Lower leg skin (tissue), 4 donors: ENCODE measurements at regions not wholly inside any gene's neighbourhood (a gene's known extent, or its start where the extent isn't known, plus 50 kb on each side); places are given as distances from the start of the nearest gene placed in this dataset.

Experiments used
- DNase-seq, 2 donors: peaks; one replicate each; pipeline ENCODE4 v3.0.0-alpha.2; 2019; ENCODE audit warnings: low spot score in 2 of 2
- H3K4me3 ChIP-seq: fragments of 200-600 bp; sonication (generic); 2 replicates; pipeline ENCODE4 v1.5.1; 2017; ENCODE audit warnings: mild to moderate bottlenecking, low read depth; ENCODE audit not compliant: poor library complexity, severe bottlenecking
- POLR2A ChIP-seq, 2 donors: fragments of 450-650 bp; IDR thresholded peaks; one replicate each; pipeline ENCODE4 v1.6.1; 2016 to 2017; ENCODE audit warnings: antibody characterized with exemption in 2 of 2, mild to moderate bottlenecking in 1 of 2, moderate library complexity in 1 of 2
- WGBS, 2 donors: methylation state at CpG; one replicate each; pipeline ENCODE4 v1.1.5; 2018; 5-methylcytosine and 5-hydroxymethylcytosine counted together
- intact Hi-C: fragments of 100-400 bp; cut with DNase I; formaldehyde crosslinking; loops from one replicate; pipeline ENCODE4 v1.15.0; 2023; ENCODE audit warnings: low total_unique reads
- TF ChIP-seq, protein P1 (sequence below), 3 donors: fragments of 450-650 bp; IDR thresholded peaks; one replicate each; pipeline ENCODE4 v1.5.1; 2016; ENCODE audit warnings: antibody characterized with exemption in 3 of 3, mild to moderate bottlenecking in 3 of 3, moderate library complexity in 2 of 3

DNA sequence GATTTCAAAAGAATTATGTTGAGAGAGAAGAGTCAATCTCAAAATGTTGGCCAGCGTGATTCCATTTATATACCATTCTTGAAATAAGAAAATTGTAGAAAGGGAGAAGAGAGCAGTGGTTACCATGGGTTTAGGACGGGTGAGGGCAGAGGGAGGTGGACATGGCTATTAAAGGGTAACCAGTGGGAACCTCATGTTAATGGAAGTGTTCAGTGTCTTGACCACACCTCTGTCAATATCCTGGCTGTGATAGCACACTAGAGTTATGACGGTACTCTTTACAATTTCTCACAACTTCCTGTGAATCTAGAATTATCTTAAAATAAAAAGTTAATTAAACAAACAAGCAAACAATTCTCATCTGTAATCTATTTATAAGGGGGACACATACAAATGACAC lies 821.2 kb downstream of the VRK1 start:
- no peak overlapping the region for H3K4me3 ChIP-seq
- intact Hi-C loops, result no loop called here
- 87 to 92% methylated on average over 3 of the region's 3 CpGs for WGBS, 2 donors
- DNase-seq, result no peak
- TF ChIP-seq, protein P1, sequence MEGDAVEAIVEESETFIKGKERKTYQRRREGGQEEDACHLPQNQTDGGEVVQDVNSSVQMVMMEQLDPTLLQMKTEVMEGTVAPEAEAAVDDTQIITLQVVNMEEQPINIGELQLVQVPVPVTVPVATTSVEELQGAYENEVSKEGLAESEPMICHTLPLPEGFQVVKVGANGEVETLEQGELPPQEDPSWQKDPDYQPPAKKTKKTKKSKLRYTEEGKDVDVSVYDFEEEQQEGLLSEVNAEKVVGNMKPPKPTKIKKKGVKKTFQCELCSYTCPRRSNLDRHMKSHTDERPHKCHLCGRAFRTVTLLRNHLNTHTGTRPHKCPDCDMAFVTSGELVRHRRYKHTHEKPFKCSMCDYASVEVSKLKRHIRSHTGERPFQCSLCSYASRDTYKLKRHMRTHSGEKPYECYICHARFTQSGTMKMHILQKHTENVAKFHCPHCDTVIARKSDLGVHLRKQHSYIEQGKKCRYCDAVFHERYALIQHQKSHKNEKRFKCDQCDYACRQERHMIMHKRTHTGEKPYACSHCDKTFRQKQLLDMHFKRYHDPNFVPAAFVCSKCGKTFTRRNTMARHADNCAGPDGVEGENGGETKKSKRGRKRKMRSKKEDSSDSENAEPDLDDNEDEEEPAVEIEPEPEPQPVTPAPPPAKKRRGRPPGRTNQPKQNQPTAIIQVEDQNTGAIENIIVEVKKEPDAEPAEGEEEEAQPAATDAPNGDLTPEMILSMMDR (IDR thresholded peaks at IDR 0.05), result no peak
- TF ChIP-seq POLR2A (IDR thresholded peaks at IDR 0.05), result no peak

DNA sequence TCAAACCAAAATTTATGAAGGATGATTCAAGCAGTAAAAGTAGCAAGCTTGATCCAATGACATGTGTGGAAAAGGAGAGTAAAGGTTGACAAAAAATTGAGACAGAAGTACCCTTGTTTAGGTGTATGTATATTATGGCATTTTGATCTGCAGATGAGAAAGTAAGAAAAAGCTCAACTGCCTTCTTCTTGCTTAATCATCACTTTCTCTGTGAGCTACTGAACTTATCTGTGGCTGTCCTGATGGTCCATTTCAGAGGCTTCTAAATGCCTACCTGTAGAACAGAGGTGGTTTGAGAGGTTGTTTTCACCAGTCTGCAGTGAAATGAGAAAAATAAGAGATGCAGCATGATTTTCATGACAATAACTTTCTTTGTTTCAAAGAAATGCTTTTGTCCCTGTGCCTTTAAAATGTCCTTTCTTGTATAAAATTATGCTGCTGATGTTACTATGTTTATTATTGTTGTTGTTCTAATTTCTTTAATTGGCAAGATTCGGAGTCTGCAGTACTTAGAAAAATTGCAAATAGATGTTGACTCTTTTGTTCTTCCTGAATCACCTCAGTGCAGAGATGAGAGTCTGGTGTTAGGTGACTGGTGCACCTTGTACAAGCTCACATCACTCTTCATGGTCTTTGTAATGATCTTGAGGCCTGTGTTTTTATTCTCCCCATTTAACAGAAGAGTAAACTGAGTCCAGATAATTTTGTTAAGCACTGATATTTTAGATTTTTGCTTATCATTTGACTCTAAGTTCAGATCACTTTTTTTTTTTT lies 821.9 kb downstream of the VRK1 start:
- no peak overlapping the region for H3K4me3 ChIP-seq
- intact Hi-C loops, result no loop called here
- no peak for DNase-seq
- 71 to 78% methylated on average over 1 of the region's 1 CpG for WGBS, 2 donors
- TF ChIP-seq, protein P1 (IDR thresholded peaks at IDR 0.05), result no peak
- TF ChIP-seq POLR2A (IDR thresholded peaks at IDR 0.05), result no peak

DNA sequence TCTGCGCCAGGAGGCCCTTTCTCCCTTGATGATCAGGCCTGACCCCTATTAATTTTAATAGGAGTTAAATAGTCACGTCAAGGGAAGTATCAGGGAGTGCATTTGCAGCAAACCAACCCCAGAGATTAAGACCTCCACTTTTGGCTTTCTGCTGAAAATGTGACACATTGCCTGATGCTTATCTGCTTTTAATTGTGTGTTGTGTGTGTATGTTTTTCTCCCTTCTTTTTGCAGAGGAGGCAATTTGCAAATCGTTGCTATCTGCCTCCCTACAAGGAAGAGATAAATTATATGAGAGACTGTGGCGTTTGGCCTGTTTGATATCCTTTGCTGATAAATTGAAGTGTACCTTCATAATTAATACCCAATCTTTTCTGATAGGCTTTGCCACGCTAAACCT lies 822.9 kb downstream of the VRK1 start:
- DNase-seq, result no peak
- TF ChIP-seq POLR2A (IDR thresholded peaks at IDR 0.05), result no peak
- TF ChIP-seq, protein P1 (IDR thresholded peaks at IDR 0.05), result no peak
- intact Hi-C loops, result no loop called here
- H3K4me3 ChIP-seq, result no peak overlapping the region
- 50 to 53% methylated on average over 5 of the region's 5 CpGs for WGBS, 2 donors

DNA sequence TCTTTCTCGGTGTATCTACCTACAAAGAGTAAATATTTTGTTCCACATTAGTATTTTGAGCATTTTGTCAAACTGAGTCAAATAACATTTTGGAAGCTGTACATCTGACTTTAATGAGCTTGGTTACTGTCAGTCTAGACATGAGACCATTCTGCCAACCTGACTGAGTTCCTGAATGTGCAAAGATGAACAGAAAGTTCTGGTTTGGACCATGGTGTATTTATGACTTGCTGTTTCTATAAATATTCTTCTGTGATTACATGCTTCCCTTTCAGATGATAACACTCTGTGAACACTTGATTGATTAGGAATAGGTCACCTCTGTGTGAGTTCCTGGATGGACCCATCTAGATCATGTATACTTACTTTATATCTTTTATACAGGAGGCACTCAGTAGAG lies 827.8 kb downstream of the VRK1 start:
- no peak overlapping the region for H3K4me3 ChIP-seq
- TF ChIP-seq, protein P1 (IDR thresholded peaks at IDR 0.05), result no peak
- TF ChIP-seq POLR2A (IDR thresholded peaks at IDR 0.05), result no peak
- intact Hi-C loops, result no loop called here
- DNase-seq, result no peak
- WGBS, 2 donors, result 94 to 100% methylated on average over 1 of the region's 1 CpG

DNA sequence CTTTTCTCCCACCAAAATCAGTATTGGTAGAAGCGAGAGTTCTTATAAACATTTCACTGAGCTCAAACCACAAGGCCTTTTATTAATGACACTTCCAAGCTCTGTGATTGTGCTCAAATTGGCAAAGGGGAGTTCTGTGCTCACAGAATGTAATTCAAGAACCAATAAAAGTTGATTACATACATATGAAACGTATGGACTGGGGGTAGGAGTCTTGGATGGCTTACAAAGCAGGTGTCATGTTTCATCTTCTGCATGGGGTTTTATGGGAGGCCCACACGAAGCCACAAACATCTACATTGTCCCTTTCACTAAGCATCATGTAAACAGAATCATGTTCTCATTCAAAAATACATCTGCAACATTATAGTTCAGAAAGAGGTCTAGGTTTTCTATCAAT lies 828.3 kb downstream of the VRK1 start:
- intact Hi-C loops, result no loop called here
- TF ChIP-seq POLR2A (IDR thresholded peaks at IDR 0.05), result no peak
- TF ChIP-seq, protein P1 (IDR thresholded peaks at IDR 0.05), result no peak
- 65 to 73% methylated on average over 3 of the region's 3 CpGs for WGBS, 2 donors
- DNase-seq, result no peak
- no peak overlapping the region for H3K4me3 ChIP-seq

DNA sequence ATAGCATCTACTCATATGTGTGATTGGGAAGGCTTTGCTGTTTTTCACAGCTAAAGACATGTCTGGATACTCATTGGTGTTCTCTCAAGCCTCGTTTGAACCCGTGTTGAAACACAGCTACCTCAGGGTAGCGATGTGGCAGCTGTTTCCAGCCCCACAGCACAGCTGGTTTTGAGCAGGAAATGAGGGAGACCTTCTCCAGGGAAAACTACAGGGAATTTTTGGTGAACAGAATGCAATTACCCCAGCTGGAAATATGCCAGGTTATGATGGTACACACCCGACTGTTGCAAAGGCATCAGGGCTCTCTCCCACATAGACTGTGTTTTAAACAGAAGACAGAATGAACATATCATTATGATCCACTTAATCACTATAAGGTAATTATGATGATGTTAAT lies 828.9 kb downstream of the VRK1 start:
- TF ChIP-seq POLR2A (IDR thresholded peaks at IDR 0.05), result no peak
- TF ChIP-seq, protein P1 (IDR thresholded peaks at IDR 0.05), result no peak
- intact Hi-C loops, result no loop called here
- DNase-seq, result no peak

More for the DNA sequence above, 828.9 kb downstream of the VRK1 start:
- WGBS, 2 donors, result 38 to 45% methylated on average over 4 of the region's 4 CpGs
- no peak overlapping the region for H3K4me3 ChIP-seq
